HUES64 (cell line): ENCODE measurements at regions not wholly inside any gene's neighbourhood (a gene's known extent, or its start where the extent isn't known, plus 50 kb on each side); places are given as distances from the start of the nearest gene placed in this dataset.
A peak's percentile ranks its signal among the peaks of the same experiment; 100 is the strongest.

ENCODE experiments used
- H3K27ac ChIP-seq: 2 replicates; pipeline ENCODE4 v1.7.0; 2013; ENCODE audit warnings: low read depth, low read length, inconsistent platforms
- H3K27me3 ChIP-seq: 2 replicates; pipeline ENCODE4 v1.6.1; 2013; ENCODE audit warnings: mild to moderate bottlenecking, low read length; ENCODE audit not compliant: insufficient read depth
- H3K36me3 ChIP-seq: 2 replicates; pipeline ENCODE4 v1.6.1; 2013; ENCODE audit warnings: mild to moderate bottlenecking, low read length; ENCODE audit not compliant: insufficient read depth
- H3K4me1 ChIP-seq: 2 replicates; pipeline ENCODE4 v1.6.1; 2013; ENCODE audit warnings: mild to moderate bottlenecking, low read length, moderate library complexity; ENCODE audit not compliant: insufficient read depth
- H3K4me3 ChIP-seq: 2 replicates; pipeline ENCODE4 v1.5.1; 2013; ENCODE audit warnings: mild to moderate bottlenecking, low read length, moderate library complexity
- H3K9ac ChIP-seq: 2 replicates; pipeline ENCODE4 v1.6.1; 2013; ENCODE audit warnings: mild to moderate bottlenecking, low read depth, low read length
- H3K9me3 ChIP-seq: 2 replicates; pipeline ENCODE4 v1.6.1; 2013; ENCODE audit warnings: low read depth, low read length; ENCODE audit not compliant: insufficient read depth
- WGBS: fragments of 150-250, 120-280 bp; methylation state at CpG from one replicate; pipeline ENCODE4 v1.1.7; 2013; ENCODE audit warnings: missing lambda C conversion rate; 5-methylcytosine and 5-hydroxymethylcytosine counted together

DNA sequence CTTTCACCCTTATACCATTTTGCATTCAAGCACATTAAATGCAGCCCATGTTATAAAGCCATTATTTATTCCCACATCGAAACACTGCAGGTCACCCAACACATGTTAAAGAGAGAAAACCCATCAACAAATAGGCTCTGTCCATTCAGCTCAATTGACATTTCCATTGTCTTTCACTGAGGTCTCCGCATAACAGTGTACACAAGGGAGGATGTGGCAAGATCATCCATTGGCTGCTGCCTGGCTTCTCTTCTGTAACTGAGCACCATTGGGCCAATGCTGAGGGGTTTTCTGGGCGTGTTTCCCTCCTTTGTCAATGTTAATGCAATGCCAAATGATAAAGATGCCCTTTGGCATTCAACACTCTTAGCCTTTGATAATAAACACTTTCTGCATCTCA, 278.1 kb upstream of the SP4 start:
- Histone ChIP-seq H3K4me3 (no peak overlapping the region), H3K36me3 (no peaks in the 10 kb centered on the region), H3K9ac (no peak overlapping the region), H3K9me3 (no peaks in the 10 kb centered on the region), H3K27me3 (no peaks in the 10 kb centered on the region), H3K27ac (no peak overlapping the region), H3K4me1 (peaks cover 11% of the 10 kb centered on the region)
- WGBS: 89% methylated on average over 3 of the region's 3 CpGs

DNA sequence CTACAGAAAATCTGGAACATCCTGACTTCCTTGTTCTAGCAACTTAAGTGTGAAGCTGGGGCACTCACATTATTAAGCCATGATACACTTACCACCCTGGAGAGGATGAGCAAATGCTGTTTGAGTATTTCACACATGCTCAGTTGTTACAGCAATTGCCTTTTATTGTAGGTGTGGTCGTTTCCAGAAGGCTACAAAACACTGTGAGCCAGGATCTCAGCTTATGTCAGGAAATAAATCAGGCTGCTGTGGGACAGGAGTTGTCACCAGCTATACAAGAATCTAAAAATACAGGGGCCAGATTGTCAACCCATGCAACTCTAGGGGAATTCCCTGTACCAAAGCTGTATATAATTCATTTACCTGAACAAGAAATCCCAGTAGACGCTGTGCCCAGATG, 273.3 kb upstream of the SP4 start:
- no peaks in the 10 kb centered on the region for H3K36me3 ChIP-seq
- no peak overlapping the region for H3K4me3 ChIP-seq
- H3K4me1 ChIP-seq: no peaks in the 10 kb centered on the region
- no peaks in the 10 kb centered on the region for H3K9me3 ChIP-seq
- 89% methylated on average over 2 of the region's 2 CpGs for WGBS
- no peak overlapping the region for H3K27ac ChIP-seq
- no peak overlapping the region for H3K9ac ChIP-seq
- no peaks in the 10 kb centered on the region for H3K27me3 ChIP-seq

DNA sequence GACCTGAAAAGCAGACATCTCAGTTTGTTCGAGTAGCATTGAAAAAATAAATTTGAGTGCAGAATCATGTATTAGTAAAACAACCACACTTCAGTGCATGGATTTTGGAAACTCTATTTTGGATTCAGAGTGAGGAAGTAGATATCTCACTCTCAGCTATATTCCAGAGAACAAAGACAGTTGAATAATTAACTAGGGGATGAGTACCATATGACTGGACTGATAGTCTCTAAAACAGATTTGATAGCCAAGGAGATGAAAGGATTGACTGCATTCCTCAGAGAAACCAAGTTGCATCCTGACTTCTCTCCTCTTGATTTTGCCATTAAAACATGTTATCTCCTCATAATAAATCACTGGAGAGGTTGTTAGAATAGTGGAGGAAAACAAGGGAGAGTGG, 268.4 kb upstream of the SP4 start:
- 100% methylated on average over 1 of the region's 1 CpG for WGBS

DNA sequence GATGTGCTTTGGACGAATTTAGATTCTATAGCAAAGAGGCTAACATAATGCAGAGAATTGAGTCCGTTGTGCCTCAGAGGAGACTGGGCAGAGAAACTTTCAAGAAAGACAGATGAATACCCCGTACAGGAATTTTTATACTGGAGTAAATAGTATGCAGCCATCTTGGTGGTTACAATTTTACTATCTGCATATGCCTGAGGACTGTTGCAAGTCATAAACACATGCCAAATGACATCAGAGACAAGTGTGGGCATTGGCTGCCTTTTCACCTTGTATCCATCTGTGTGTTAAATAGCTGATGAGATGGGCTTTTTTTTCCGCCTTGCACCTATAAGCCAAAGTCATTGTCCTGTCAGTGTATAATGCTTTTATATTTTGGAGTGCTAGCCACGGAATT, 267.5 kb upstream of the SP4 start:
- H3K4me3 ChIP-seq: no peak overlapping the region
- no peak overlapping the region for H3K9ac ChIP-seq
- no peaks in the 10 kb centered on the region for H3K9me3 ChIP-seq
- 94% methylated on average over 5 of the region's 5 CpGs for WGBS
- no peaks in the 10 kb centered on the region for H3K36me3 ChIP-seq
- no peaks in the 10 kb centered on the region for H3K4me1 ChIP-seq
- no peak overlapping the region for H3K27ac ChIP-seq
- no peaks in the 10 kb centered on the region for H3K27me3 ChIP-seq

More for the DNA sequence above, 268.4 kb upstream of the SP4 start:
- H3K9me3 ChIP-seq: no peaks in the 10 kb centered on the region
- H3K27ac ChIP-seq: no peak overlapping the region
- no peaks in the 10 kb centered on the region for H3K4me1 ChIP-seq
- no peak overlapping the region for H3K9ac ChIP-seq
- no peaks in the 10 kb centered on the region for H3K27me3 ChIP-seq
- H3K4me3 ChIP-seq: no peak overlapping the region
- no peaks in the 10 kb centered on the region for H3K36me3 ChIP-seq

DNA sequence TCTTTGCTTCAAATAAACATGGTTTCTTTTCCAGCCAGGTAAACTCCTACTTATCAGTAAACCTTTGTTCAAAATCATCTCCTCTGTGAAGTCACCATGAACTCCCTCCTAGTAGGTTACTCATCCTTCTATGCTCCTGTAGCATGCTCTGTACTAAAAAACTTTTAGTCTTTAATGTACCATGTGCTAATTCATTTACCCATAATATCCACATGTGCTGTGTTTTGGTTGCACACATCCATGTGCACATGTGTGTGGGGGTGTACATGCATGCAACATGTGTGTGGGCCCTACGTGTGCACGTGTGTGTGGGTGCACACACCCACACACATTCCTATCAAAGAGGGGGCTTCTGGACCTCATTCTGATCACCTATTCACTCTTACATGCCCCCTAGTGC, 259.9 kb upstream of the SP4 start:
- no peaks in the 10 kb centered on the region for H3K36me3 ChIP-seq
- H3K27ac ChIP-seq: no peak overlapping the region
- no peak overlapping the region for H3K4me3 ChIP-seq
- H3K4me1 ChIP-seq: peaks cover 50% of the 10 kb centered on the region
- no peaks in the 10 kb centered on the region for H3K9me3 ChIP-seq
- peaks cover 29% of the 10 kb centered on the region; the same call in 1 of the 2 replicates for H3K27me3 ChIP-seq
- no peak overlapping the region for H3K9ac ChIP-seq
- WGBS: 84% methylated on average over 2 of the region's 2 CpGs

DNA sequence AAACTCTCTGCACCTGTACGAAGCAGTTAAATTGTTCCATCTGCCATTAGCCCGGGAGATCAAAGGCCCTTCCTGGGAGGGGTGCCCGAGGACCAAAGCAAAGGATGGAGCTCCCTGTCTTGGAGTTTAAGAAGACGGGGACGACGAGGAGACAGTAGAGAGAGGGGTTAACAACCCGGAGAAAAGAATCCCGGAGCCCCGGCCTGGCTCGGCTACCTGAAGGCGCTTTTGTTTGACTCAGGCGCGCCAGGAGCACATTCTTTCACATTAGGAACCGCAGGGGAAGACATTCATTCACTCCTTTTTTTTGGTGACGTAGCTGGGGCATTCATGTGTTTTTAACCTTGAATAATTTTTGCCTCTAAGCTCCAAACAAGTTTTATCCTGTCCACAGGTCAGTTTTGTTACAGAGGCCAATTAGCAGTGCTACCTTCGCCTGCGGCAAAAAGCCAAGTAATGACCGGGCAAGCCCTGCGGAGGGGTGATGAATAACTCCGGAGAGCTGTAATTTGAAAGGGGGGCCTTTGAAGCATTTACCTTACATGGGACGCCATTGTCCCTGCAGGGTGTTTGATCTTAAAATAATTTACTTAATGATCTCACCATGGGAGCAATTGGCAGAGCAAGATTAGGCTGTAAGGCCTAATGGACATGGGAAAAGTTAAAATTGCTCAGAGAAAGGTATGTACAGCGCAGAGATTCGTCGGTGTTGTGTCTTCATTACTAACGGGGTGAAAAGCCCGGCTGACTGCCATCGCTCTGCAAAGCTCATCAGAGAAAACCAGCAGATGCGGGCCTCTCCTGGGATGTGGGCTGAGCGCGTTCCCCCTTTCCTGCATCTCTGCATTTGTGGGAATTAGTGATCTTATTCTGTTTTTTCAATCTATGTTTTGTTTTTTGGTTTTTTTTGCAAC, 258.0 kb upstream of the SP4 start:
- peak overlapping the region; percentile 91 for H3K27ac ChIP-seq
- H3K9ac ChIP-seq: peak overlapping the region; percentile 74
- no peaks in the 10 kb centered on the region for H3K9me3 ChIP-seq
- 2% methylated on average over 30 of the region's 30 CpGs for WGBS
- peaks cover 32% of the 10 kb centered on the region; the same call in 1 of the 2 replicates for H3K27me3 ChIP-seq
- no peaks in the 10 kb centered on the region for H3K36me3 ChIP-seq
- peaks cover 50% of the 10 kb centered on the region for H3K4me1 ChIP-seq
- peak overlapping the region; percentile 60 for H3K4me3 ChIP-seq

DNA sequence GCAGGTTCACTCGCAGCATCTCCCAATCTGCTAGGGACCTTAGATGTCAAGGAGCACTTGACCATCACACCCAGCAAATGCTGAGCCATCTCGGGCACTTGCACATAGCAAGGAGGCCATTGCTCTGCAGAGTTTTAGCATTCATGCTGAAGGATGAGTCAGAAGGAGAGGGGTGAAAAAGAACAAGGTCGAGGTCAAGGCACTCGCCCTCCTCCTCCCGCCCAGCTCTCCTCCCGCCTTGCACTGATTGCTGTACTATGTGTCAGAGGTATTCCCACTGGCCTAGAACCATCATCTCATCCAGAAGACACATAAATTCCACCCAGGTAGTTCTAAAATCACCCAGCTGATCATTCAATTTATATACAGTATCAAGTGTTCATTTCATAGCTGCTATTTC, 255.1 kb upstream of the SP4 start:
- Histone ChIP-seq H3K27ac (no peak overlapping the region), H3K4me3 (no peak overlapping the region), H3K9me3 (no peaks in the 10 kb centered on the region), H3K9ac (no peak overlapping the region), H3K4me1 (peaks cover 42% of the 10 kb centered on the region), H3K36me3 (no peaks in the 10 kb centered on the region), H3K27me3 (peaks cover 32% of the 10 kb centered on the region; the same call in 1 of the 2 replicates)
- 64% methylated on average over 6 of the region's 6 CpGs for WGBS

DNA sequence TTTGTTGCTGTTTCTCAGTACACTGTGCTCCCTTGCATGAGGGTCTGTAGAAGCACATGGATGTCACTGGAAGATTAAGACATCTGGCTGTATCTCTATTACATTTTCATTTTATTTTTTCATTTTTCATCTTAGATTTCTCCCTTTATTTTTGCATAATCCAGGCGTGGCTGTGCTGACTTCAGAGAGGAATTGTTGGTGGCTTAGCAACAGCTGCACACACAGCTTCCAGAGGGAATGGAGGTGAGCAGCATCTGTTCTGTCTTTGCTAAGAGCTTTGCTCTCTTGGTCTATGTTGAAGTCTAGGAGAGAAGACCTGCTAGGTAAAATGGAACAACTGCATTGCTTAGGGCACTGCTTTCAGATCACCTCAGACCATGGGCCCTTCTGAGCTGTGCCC, 254.4 kb upstream of the SP4 start:
- WGBS: 93% methylated on average over 1 of the region's 1 CpG
- no peak overlapping the region for H3K9ac ChIP-seq
- no peaks in the 10 kb centered on the region for H3K9me3 ChIP-seq
- peaks cover 32% of the 10 kb centered on the region; the same call in 1 of the 2 replicates for H3K27me3 ChIP-seq
- H3K4me3 ChIP-seq: no peak overlapping the region
- H3K4me1 ChIP-seq: peaks cover 36% of the 10 kb centered on the region
- H3K36me3 ChIP-seq: no peaks in the 10 kb centered on the region
- H3K27ac ChIP-seq: no peak overlapping the region

DNA sequence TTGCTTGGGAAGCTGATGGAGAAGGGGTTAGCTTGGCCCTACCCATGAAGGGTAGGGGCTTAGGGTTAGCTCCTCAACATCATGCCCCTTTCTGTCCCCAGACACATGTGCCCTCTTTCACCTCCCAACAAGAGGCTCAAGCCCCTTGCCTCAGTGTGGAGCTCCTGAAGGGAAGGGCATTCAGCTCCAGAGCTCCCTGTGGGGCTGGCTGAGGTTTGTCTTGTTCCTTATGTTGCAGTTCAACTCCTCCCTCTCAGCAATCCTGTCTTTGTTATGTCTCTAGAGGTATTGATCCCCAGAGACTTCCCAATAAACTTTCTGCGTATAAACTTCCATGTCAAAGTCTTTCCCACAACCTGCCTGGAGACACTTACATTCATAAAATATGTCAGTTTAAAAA, 252.2 kb upstream of the SP4 start:
- no peaks in the 10 kb centered on the region for H3K9me3 ChIP-seq
- peaks cover 20% of the 10 kb centered on the region for H3K4me1 ChIP-seq
- H3K4me3 ChIP-seq: no peak overlapping the region
- H3K27me3 ChIP-seq: peaks cover 21% of the 10 kb centered on the region; the same call in 1 of the 2 replicates
- no peak overlapping the region for H3K9ac ChIP-seq
- H3K36me3 ChIP-seq: no peaks in the 10 kb centered on the region
- no peak overlapping the region for H3K27ac ChIP-seq
- WGBS: 50% methylated on average over 1 of the region's 1 CpG

DNA sequence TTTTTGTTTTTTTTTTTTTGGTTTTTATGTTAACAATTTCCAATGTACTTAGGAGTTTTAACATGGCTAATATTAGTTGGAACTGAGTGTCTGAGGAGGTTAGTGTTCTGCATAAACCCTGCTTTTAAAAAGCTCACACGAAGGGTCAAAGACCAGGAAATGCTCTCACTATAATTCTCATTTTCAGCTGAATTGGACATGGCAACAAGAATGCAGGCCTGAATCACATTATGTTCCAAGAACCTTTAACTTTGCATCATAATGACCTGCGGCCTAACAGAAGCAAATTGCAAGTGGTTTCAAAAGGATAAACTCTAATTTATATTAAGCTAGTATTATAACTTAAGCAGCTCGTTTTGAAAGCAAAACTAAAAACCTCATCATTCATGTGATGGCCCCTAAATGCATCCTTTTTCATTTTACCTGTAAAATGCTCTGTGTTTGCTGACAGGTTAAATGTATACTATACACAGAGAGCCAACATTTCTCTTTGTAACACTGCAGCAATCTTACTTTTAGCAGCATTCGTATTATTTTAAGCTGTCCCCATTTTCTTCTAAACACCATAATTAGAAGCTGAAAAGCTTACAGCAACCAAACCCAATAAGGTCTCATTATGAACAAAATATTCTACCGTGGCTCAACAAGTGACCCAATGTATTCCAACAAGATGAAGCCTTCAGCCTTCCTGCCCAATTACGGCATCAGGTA, 242.8 kb upstream of the SP4 start:
- Histone ChIP-seq H3K9ac (no peak overlapping the region), H3K36me3 (no peaks in the 10 kb centered on the region), H3K4me3 (no peak overlapping the region), H3K27me3 (no peaks in the 10 kb centered on the region), H3K9me3 (0 out of 2 replicates have a peak, but pooled peaks cover 2% of the 10 kb centered on the region), H3K4me1 (peaks cover 19% of the 10 kb centered on the region), H3K27ac (no peak overlapping the region; the same call in 1 of the 2 replicates)
- 35% methylated on average over 4 of the region's 6 CpGs for WGBS

DNA sequence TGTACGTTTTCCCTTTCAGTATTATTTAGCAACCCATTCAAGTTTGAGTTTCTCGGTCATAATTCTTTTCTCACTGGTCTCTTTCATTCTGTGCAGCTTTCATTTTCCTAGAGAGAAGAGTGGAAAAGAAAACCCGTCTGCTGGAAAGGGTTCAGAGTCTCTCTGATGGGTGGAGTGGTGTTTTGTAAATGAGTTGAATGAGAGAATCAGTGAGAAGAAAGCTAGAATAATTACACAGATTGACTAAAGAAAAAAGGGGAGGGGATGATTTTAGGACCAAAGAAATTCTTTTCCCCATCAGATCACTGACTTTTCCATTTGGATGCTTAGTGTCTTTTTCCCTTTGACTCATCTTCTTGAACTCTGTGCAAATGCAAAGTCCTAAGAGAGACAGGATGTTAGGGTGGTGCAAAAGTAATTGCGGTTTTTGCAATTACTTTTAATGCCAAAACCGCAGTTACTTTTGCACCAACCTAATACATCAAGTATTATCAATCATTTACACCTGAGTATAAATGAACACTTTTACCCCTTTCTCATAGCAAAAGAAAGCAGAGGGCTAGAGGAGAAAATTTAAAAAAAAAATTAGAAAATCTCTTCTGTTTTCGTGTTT, 242.1 kb upstream of the SP4 start:
- Histone ChIP-seq H3K4me3 (no peak overlapping the region), H3K36me3 (no peaks in the 10 kb centered on the region), H3K9ac (no peak overlapping the region), H3K27me3 (no peaks in the 10 kb centered on the region), H3K9me3 (0 out of 2 replicates have a peak, but pooled peaks cover 2% of the 10 kb centered on the region), H3K27ac (no peak overlapping the region; the same call in 1 of the 2 replicates), H3K4me1 (peaks cover 19% of the 10 kb centered on the region)
- whole genome bisulfite sequencing: 81% methylated on average over 6 of the region's 6 CpGs
